ENCODE measurements at regions not wholly inside any gene's neighbourhood (a gene's known extent, or its start where the extent isn't known, plus 50 kb on each side); places are given as distances from the start of the nearest gene placed in this dataset.

DNA sequence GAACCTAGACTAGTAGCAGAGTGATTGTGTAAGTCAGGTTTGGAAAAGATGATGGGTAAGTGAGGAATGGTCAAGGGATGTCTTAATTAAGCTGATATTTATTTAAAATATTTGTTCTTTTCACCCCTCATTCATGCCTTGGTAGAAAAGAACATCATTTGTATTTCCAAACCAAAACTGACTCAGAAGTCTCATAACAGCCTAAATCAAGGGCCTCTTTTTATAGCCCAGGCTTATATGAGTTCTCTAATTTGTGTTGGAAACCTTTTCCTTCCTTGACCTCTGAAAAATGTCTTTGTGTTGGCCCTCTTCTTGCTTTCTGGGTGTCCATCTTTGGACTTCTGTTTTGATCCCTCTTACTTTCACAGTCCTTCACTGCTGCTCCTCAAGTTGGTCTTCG lies 1428.2 kb downstream of the MRPL39 start:
- intact Hi-C loops (cut with DNase I; ENCODE audit: low total_unique reads) = no loop called here
- H3K4me3 ChIP-seq (ENCODE audit: low read depth, poor library complexity, severe bottlenecking) = no peak overlapping the region
- no peak for TF ChIP-seq POLR2A (IDR thresholded peaks at IDR 0.05)
- TF ChIP-seq, protein P1, sequence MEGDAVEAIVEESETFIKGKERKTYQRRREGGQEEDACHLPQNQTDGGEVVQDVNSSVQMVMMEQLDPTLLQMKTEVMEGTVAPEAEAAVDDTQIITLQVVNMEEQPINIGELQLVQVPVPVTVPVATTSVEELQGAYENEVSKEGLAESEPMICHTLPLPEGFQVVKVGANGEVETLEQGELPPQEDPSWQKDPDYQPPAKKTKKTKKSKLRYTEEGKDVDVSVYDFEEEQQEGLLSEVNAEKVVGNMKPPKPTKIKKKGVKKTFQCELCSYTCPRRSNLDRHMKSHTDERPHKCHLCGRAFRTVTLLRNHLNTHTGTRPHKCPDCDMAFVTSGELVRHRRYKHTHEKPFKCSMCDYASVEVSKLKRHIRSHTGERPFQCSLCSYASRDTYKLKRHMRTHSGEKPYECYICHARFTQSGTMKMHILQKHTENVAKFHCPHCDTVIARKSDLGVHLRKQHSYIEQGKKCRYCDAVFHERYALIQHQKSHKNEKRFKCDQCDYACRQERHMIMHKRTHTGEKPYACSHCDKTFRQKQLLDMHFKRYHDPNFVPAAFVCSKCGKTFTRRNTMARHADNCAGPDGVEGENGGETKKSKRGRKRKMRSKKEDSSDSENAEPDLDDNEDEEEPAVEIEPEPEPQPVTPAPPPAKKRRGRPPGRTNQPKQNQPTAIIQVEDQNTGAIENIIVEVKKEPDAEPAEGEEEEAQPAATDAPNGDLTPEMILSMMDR (IDR thresholded peaks at IDR 0.05) = no peak
- WGBS, 2 donors = 68 to 71% methylated on average over 1 of the region's 1 CpG
- no peak for DNase-seq (ENCODE audit: low spot score in 2 of 2)

DNA sequence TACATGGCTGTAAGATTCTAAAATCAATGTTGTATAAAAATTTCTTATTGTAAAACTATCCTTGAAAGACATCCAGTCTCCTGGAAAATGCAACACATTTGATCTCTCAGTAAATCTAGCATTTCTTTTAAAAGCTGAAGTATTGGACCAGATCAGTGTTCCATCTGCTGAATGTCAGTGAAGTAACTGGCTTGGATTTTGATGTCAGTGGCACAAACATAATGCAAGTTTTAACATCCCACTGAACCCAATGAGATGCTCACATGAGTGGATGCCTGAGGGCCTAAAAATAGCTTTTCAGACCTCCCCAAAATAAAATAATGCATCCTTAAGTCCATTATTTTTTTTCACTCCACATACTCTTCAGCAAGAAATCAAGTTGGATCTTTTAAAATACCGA lies 1432.2 kb downstream of the MRPL39 start:
- DNase-seq (ENCODE audit: low spot score in 2 of 2) = no peak
- H3K4me3 ChIP-seq (ENCODE audit: low read depth, poor library complexity, severe bottlenecking) = no peak overlapping the region
- no peak for TF ChIP-seq POLR2A (IDR thresholded peaks at IDR 0.05)
- TF ChIP-seq, protein P1 (IDR thresholded peaks at IDR 0.05) = no peak
- intact Hi-C loops (cut with DNase I; ENCODE audit: low total_unique reads) = no loop called here
- WGBS, 2 donors = 81 to 88% methylated on average over 1 of the region's 1 CpG

DNA sequence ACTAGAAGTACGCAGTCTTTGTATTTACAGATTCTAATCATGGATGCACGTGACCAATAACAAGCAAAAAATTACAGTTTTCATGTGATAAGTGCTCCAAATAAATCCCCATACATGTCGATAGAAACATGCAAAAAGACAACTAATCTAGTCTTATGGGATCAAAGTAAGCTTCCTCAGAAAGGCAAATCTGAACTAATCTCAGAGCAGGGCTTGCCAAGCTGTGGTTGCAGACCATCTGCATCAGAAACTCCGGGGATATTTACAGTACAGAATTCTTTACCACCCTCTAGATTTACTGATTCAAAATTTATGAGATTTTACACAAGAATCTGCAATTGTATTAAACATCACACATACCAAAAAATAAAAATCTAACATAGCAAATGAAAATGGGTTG lies 1435.5 kb downstream of the MRPL39 start:
- TF ChIP-seq, protein P1 (IDR thresholded peaks at IDR 0.05) = no peak
- no peak for TF ChIP-seq POLR2A (IDR thresholded peaks at IDR 0.05)
- H3K4me3 ChIP-seq (ENCODE audit: low read depth, poor library complexity, severe bottlenecking) = no peak overlapping the region
- 73 to 75% methylated on average over 4 of the region's 4 CpGs for WGBS, 2 donors
- DNase-seq (ENCODE audit: low spot score in 2 of 2) = no peak
- intact Hi-C loops (cut with DNase I; ENCODE audit: low total_unique reads) = no loop called here

DNA sequence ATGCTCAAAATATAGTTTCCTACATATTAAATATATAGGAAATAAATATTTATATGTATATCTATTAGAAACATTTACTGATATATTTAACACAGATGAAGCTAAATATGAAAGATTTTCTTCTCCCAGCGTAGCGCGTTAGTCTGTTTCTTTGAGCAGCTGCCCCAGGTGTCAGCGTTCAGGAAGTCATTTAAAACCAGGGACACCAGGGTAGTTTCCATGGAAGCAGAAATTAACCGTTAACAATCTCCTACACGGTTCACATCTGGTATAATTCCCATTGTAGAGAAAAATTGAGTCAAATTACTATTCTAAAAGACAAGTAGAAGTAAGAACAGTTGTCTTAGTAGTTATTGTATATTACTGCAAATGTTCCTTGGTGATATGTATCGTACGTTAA lies 1443.7 kb downstream of the MRPL39 start:
- TF ChIP-seq, protein P1 (IDR thresholded peaks at IDR 0.05) = no peak
- no peak for TF ChIP-seq POLR2A (IDR thresholded peaks at IDR 0.05)
- intact Hi-C loops (cut with DNase I; ENCODE audit: low total_unique reads) = no loop called here
- DNase-seq (ENCODE audit: low spot score in 2 of 2) = no peak
- 78 to 86% methylated on average over 8 of the region's 8 CpGs for whole genome bisulfite sequencing, 2 donors
- no peak overlapping the region for H3K4me3 ChIP-seq (ENCODE audit: low read depth, poor library complexity, severe bottlenecking)

DNA sequence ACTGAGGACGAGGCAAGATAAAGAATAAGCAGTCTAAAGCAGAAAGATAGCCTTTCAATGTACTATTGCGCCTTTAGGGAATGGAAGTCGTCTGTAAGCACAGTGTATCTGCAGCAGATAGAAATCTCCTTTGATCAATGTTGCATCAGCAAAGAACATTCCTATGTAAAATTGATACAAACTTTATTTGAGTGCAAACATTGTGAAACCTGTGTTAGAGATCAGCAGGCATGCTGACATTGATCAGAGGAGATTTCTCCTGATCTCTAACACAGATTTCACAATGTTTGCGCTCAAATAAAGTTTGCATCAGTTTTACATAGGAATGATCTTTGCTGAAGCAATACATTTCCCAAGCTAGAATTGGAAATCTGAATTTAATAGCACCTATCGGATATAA lies 1446.8 kb downstream of the MRPL39 start:
- intact Hi-C loops (cut with DNase I; ENCODE audit: low total_unique reads) = no loop called here
- TF ChIP-seq, protein P1 (IDR thresholded peaks at IDR 0.05) = no peak
- no peak for TF ChIP-seq POLR2A (IDR thresholded peaks at IDR 0.05)
- H3K4me3 ChIP-seq (ENCODE audit: low read depth, poor library complexity, severe bottlenecking) = no peak overlapping the region
- 71 to 79% methylated on average over 5 of the region's 5 CpGs for WGBS, 2 donors
- DNase-seq (ENCODE audit: low spot score in 2 of 2) = no peak

DNA sequence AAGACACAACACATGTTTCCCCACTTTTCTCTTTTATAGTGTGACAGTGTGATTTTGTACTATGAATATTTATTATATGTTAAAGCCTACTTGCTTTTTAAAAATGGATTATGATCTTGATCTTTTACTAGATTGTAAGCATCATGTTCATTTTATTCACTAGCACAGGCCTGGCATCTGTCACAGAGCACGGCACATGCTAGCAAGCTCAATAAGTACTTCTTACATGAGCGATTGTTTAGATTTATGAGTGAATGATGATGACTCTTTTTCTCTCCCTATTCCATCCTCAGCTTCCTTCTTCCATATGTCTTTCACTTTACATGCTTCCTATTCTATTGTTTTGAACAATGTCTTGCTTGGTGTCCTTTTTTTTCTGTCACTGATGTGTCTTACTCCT lies 1454.1 kb downstream of the MRPL39 start:
- no peak for TF ChIP-seq POLR2A (IDR thresholded peaks at IDR 0.05)
- TF ChIP-seq, protein P1 (IDR thresholded peaks at IDR 0.05) = no peak
- 58 to 67% methylated on average over 2 of the region's 2 CpGs for WGBS, 2 donors
- intact Hi-C loops (cut with DNase I; ENCODE audit: low total_unique reads) = no loop called here
- H3K4me3 ChIP-seq (ENCODE audit: low read depth, poor library complexity, severe bottlenecking) = no peak overlapping the region
- no peak for DNase-seq (ENCODE audit: low spot score in 2 of 2)

All from lower leg skin (tissue), 4 donors.